Small intestine (tissue), 7 donors: ENCODE measurements at regions not wholly inside any gene's neighbourhood (a gene's known extent, or its start where the extent isn't known, plus 50 kb on each side); places are given as distances from the start of the nearest gene placed in this dataset.
A peak's percentile ranks its signal among the peaks of the same experiment; 100 is the strongest.
"Not testable (repeated sequence)": the region's sequence is repeated elsewhere in the genome, so short reads cannot be mapped to it uniquely, and the experiment has no call there.

Experiments used
- DNase-seq, 2 donors: peaks; one replicate each; pipeline versions ENCODE4 v3.0.0 to v3.0.0-alpha.2; 2013
- FAIRE-seq: peaks from 2 replicates; lab custom pipeline; 2012; peaks lifted over from hg19 to GRCh38; lab: Jason Lieb, UNC
- H3K27ac ChIP-seq, 3 donors: one replicate each; pipeline ENCODE4 v1.5.1; 2013; ENCODE audit warnings: low read length in 2 of 3, mild to moderate bottlenecking in 2 of 3, control low read depth in 1 of 3, inconsistent platforms in 1 of 3, low read depth in 1 of 3, moderate library complexity in 1 of 3
- H3K27me3 ChIP-seq, 3 donors: one replicate each; pipeline ENCODE4 v1.6.1; 2013; ENCODE audit warnings: low read length in 3 of 3, inconsistent platforms in 1 of 3; ENCODE audit not compliant: control insufficient read depth in 3 of 3, insufficient read depth in 3 of 3
- H3K36me3 ChIP-seq, 3 donors: one replicate each; pipeline ENCODE4 v1.6.1; 2013; ENCODE audit warnings: low read length in 3 of 3, inconsistent platforms in 1 of 3, low read depth in 1 of 3, mild to moderate bottlenecking in 1 of 3, moderate library complexity in 1 of 3; ENCODE audit not compliant: control insufficient read depth in 3 of 3, insufficient read depth in 2 of 3
- H3K4me1 ChIP-seq, 3 donors: one replicate each; pipeline ENCODE4 v1.6.1; 2013; ENCODE audit warnings: low read length in 2 of 3, inconsistent platforms in 1 of 3, low read depth in 1 of 3, mild to moderate bottlenecking in 1 of 3, moderate library complexity in 1 of 3; ENCODE audit not compliant: control insufficient read depth in 3 of 3, insufficient read depth in 2 of 3
- H3K4me3 ChIP-seq, 3 donors: one replicate each; pipeline ENCODE4 v1.5.1; 2013; ENCODE audit warnings: low read length in 3 of 3, control low read depth in 1 of 3, inconsistent platforms in 1 of 3, low read depth in 1 of 3, mild to moderate bottlenecking in 1 of 3, moderate library complexity in 1 of 3
- H3K9me3 ChIP-seq, 2 donors: one replicate each; pipeline ENCODE4 v1.6.1; 2013; ENCODE audit warnings: low read depth in 1 of 2, low read length in 1 of 2; ENCODE audit not compliant: control insufficient read depth in 2 of 2, insufficient read depth in 1 of 2
- WGBS, 3 donors: extraction: QIAGEN DNeasy Blood & Tissue Kit; methylation state at CpG; one replicate each; pipeline ENCODE4 v1.1.7; 2013; 5-methylcytosine and 5-hydroxymethylcytosine counted together
- donor health status: healthy with polysubstance abuse.
- donor health status: control.
- donor health status: control.
- donor health status: Bipolar disorder and iron deficiency.
- donor health status: healthy.

GRCh38 chr12:105508096-105508495, 177.6 kb downstream of the C12orf75 start:
- FAIRE-seq (no peak), DNase-seq (no peak)
- Histone ChIP-seq H3K27me3 (no peaks in the 10 kb centered on the region), H3K36me3 (no peaks in the 10 kb centered on the region), H3K4me3 (no peak overlapping the region), H3K4me1 (no peaks in the 10 kb centered on the region), H3K27ac (no peak overlapping the region), H3K9me3 (no peaks in the 10 kb centered on the region)
- 66 to 83% (median 68%) methylated on average over 3 of the region's 3 CpGs for WGBS, 3 donors

GRCh38 chr12:105510526-105510925, 180.0 kb downstream of the C12orf75 start:
- no peak for FAIRE-seq
- Histone ChIP-seq H3K9me3 (no peaks in the 10 kb centered on the region), H3K27me3 (no peaks in the 10 kb centered on the region), H3K27ac (no peak overlapping the region), H3K4me3 (no peak overlapping the region), H3K36me3 (no peaks in the 10 kb centered on the region), H3K4me1 (no peaks in the 10 kb centered on the region)
- no peak for DNase-seq
- 59 to 63% (median 59%) methylated on average over 3 of the region's 3 CpGs for WGBS, 3 donors

GRCh38 chr12:105512861-105513260, 182.4 kb downstream of the C12orf75 start:
- H3K27ac ChIP-seq, FAIRE-seq, DNase-seq, H3K4me3 ChIP-seq, H3K4me1 ChIP-seq, H3K36me3 ChIP-seq, H3K27me3 ChIP-seq, H3K9me3 ChIP-seq: not testable (repeated sequence)
- WGBS, 3 donors = 38 to 63% (median 39%) methylated on average over 4 of the region's 4 CpGs

GRCh38 chr12:105522166-105522825, 191.8 kb downstream of the C12orf75 start:
- FAIRE-seq = no peak
- no peak for DNase-seq
- Histone ChIP-seq H3K4me3 (no peak overlapping the region), H3K27me3 (peaks cover 0 to 8% (median 0%) of the 10 kb centered on the region in 3 donors), H3K4me1 (no peaks in the 10 kb centered on the region), H3K36me3 (no peaks in the 10 kb centered on the region), H3K9me3 (peaks cover 0 to 10% of the 10 kb centered on the region in 2 donors), H3K27ac (no peak overlapping the region)
- 73 to 77% (median 75%) methylated on average over 4 of the region's 4 CpGs for WGBS, 3 donors

GRCh38 chr12:105523164-105524057, 192.9 kb downstream of the C12orf75 start:
- 46 to 72% (median 59%) methylated on average over 16 of the region's 16 CpGs for WGBS, 3 donors
- no peaks in the 10 kb centered on the region for H3K36me3 ChIP-seq
- no peak overlapping the region for H3K27ac ChIP-seq
- H3K27me3 ChIP-seq = peaks cover 0 to 8% (median 0%) of the 10 kb centered on the region in 3 donors
- no peaks in the 10 kb centered on the region for H3K4me1 ChIP-seq
- no peak overlapping the region for H3K4me3 ChIP-seq
- no peak for FAIRE-seq
- H3K9me3 ChIP-seq = peaks cover 0 to 10% of the 10 kb centered on the region in 2 donors
- peak in 1 of 2 donors; percentile 32 for DNase-seq

- Histone ChIP-seq H3K4me3 (no peak overlapping the region), H3K36me3 (no peaks in the 10 kb centered on the region), H3K27ac (no peak overlapping the region), H3K9me3 (peaks cover 0 to 2% of the 10 kb centered on the region in 2 donors), H3K4me1 (no peaks in the 10 kb centered on the region), H3K27me3 (peaks cover 0 to 8% (median 0%) of the 10 kb centered on the region in 3 donors)
- 29 to 49% (median 29%) methylated on average over 2 of the region's 2 CpGs for WGBS, 3 donors
- DNase-seq (no peak), FAIRE-seq (no peak)
Measured at GRCh38 chr12:105524961-105525360, 194.5 kb downstream of the C12orf75 start.

GRCh38 chr12:105534068-105534467, 203.6 kb downstream of the C12orf75 start:
- Histone ChIP-seq H3K36me3 (no peaks in the 10 kb centered on the region), H3K4me1 (no peaks in the 10 kb centered on the region), H3K27me3 (peaks cover 0 to 3% (median 0%) of the 10 kb centered on the region in 3 donors), H3K4me3 (no peak overlapping the region), H3K9me3 (peaks cover 0 to 17% of the 10 kb centered on the region in 2 donors), H3K27ac (no peak overlapping the region)
- no peak for DNase-seq
- no peak for FAIRE-seq
- 71 to 83% (median 75%) methylated on average over 4 of the region's 4 CpGs for WGBS, 3 donors

GRCh38 chr12:105535033-105535432, 204.5 kb downstream of the C12orf75 start:
- not testable (repeated sequence) for H3K4me3 ChIP-seq, H3K36me3 ChIP-seq, H3K27ac ChIP-seq, DNase-seq, H3K27me3 ChIP-seq, H3K4me1 ChIP-seq, FAIRE-seq
- peaks cover 0 to 17% of the 10 kb centered on the region in 2 donors for H3K9me3 ChIP-seq
- 86 to 92% (median 89%) methylated on average over 3 of the region's 3 CpGs for WGBS, 3 donors
